NCI-H2107 treated with DMSO at 0.1 percent for 48 hours (cell line): ENCODE measurements at regions not wholly inside any gene's neighbourhood (a gene's known extent, or its start where the extent isn't known, plus 50 kb on each side); places are given as distances from the start of the nearest gene placed in this dataset.
"Not testable (repeated sequence)": the region's sequence is repeated elsewhere in the genome, so short reads cannot be mapped to it uniquely, and the experiment has no call there.

ENCODE experiments used
- DNase-seq: peaks from one replicate; lab custom pipeline; 2025; ENCODE audit not compliant: unreplicated experiment; lab: John Stamatoyannopoulos, UW

DNA sequence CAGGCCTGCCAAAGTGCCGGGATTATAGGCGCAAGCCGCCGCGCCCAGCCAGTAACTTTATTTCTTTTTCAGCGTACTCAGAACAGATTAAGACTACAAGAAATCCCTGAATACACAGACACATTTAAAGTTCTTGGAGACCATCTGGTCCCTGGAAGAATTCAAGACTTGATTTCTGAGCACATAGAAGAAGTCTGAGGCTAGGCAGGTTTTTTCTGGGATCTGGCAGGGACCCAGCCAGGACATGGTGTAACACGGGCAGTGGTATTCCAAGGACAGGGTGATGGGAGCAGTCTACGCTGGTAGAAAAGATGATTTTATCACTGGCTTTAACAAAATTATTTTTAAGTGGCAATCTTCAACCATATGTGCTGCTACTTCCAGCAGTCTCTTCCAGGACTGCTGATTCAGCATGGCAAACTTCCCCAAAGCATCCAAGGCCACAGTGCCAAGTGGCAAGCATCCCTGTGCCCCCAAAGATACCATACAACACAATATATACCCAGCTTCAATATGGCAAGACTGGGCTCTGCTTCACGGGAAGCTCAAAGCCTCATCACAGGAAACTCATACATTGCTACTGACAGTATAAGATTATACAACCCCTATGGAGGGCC lies 105.2 kb upstream of the OR5AK2 start:
- DNase-seq: no peak

- no peak for DNase-seq
These were observed 112.0 kb upstream of the OR5AK2 start for GRCh38 chr11:56876621-56877275.

- DNase-seq: no peak
These were observed 106.7 kb upstream of the OR9G4 start for GRCh38 chr11:56855217-56855616.

DNA sequence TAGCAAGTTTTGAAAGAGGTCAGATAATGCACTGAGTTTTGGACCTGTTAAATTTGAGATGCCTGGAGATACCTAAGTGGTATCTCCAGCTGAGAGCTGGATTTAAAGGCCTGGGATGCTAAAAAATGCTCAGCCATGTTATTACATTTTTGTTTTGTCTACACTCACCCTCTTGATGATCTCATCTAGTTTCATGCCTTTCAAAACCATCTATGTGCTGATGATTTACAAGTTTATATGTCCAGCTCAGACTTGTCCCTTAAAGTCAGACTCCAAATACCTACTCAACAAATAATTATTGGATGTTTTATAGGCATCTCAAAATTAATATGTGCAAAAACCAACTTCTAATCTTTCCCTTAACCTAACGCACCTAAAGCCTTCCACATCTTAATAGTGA lies 103.6 kb upstream of the OR9G4 start:
- no peak for DNase-seq

DNA sequence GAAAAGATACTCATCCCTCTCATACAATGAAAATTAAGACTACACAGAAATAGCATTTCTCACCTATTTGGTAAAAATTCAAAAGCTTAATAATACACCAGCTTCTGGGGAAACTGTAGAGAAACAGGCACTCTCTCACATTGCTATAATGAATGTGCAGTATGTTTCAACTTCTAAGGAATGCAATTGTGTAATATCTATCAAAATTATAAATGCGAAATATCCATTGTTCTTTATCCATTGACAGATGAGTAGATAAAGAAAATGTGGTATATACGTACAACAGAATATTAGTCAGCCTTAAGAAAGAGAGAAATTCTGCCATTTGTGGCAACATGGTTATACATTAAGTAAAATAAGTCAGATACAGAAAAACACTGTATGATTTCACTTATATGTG lies 101.4 kb upstream of the OR9G4 start:
- DNase-seq: no peak

GRCh38 chr11:56849250-56849649 lies 100.8 kb upstream of the OR9G4 start:
- no peak for DNase-seq

DNA sequence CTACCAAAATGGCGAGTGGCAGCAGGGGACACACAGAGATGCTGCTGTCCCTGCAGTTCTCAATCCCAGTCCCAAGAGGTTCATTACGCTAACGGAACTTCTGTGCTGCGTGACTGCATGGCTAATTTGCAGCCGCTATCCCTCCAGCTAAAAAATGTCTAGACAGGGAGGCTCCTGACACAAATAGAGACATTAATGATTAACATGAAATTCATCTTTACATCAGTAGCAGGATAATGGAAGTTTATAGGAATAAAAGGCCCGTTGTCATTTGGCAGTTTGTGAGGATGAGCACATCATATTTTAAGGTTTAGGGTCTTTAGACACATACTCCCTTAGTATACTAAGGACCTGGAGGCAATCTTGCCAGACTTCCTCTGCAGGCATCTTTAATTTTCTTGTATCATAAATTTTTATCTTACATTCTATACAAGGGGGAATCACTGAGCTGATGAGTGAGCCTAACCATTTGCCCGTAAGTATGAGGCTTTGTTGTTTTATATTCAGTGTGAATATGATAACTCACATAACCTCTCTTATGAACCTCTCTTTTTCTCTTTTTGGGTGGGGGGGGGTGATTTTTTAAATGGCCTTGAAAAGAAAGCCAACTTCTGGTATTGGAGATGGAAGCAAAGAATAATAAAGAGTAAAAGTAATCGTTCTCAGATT lies 99.8 kb upstream of the OR9G4 start:
- no peak for DNase-seq

DNA sequence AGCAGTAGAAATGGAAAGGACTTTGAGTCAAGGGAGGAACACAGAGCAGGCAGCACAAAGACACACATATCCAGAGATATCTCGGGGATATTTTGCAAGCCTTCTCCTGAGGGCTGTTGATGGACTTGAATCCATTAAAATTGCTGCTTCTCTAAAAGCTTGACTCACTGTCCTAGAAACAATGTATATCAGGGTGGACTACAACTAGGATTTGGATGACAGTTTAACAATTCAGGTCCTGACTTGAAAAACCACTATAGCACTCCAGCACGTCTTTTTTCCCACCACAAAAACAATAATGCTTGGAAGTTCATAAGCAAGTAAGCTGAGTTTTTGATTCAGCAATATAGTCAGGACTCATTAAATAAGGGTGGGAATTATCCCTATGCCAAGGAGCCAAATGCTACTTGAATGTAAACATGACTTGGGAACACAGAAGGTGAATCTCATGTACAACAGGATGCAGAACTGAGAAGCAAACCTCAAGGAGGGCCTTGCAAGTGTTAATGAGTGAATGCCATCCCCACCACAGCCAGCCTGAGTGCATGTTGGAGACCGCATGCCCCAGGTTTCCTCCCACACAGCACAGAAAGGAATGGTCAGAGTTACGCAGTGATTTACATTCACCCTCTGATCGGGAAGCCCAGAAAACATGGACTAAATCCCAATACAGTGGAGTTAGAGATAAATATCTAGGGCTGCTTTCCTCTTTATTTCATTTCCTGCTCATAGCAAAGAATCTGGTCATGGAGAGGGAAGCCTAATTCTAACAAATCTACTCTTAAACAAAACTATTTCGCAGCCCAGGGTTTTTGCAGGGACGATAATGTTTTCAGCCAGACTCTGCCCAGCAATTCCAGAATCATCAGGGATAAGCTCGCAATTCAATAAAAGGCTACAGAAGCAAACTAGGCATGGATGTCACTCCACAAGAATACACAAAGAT lies 98.4 kb upstream of the OR9G4 start:
- no peak for DNase-seq

DNA sequence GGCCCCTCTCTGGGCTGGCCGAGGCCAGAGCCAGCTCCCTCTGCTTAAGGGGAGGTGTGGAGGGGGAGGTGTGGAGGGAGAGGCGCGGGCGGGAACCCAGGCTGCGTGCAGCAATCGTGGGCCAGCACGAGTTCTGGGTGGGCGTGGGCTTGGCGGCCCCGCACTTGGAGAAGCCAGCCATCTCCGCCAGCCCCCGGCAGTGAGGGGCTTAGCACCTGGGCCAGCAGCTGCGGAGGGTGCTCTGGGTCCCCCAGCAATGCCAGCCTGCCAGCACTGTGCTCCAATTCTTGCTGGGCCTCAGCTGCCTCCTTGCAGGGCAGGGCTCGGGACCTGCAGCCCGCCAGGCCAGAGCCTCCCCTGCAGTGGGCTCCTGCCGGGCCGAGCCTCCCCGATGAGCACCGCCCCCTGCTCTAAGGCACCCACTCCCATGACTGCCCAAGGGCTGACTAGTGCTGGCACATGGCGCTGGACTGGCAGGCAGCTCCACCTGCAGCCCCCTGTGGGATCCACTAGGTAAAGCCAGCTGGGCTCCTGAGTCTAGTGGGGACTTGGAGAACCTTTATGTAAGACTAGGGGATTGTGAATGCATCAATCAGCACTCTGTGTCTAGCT lies 96.7 kb upstream of the OR9G4 start:
- DNase-seq: no peak

DNA sequence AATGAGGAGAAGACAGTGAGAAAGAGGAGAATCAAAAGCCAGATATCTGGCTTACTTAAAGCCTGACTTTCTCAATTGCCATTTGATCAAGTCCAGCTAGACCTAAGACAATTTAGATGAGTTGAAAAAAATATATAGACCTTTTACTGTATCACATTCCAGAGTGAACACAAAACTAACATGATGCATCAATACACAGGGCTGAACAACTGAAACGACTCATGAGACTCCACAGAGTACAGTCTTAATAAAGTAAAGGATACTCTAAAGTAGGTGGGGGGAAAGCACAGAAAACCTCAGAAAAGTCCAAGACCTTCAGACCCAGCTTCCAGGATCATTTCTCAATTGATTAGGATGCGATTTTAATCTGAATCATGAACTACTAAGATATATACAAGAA lies 95.3 kb upstream of the OR9G4 start:
- DNase-seq: no peak

- DNase-seq: no peak
These were observed 94.6 kb upstream of the OR9G4 start for GRCh38 chr11:56842814-56843794.

DNA sequence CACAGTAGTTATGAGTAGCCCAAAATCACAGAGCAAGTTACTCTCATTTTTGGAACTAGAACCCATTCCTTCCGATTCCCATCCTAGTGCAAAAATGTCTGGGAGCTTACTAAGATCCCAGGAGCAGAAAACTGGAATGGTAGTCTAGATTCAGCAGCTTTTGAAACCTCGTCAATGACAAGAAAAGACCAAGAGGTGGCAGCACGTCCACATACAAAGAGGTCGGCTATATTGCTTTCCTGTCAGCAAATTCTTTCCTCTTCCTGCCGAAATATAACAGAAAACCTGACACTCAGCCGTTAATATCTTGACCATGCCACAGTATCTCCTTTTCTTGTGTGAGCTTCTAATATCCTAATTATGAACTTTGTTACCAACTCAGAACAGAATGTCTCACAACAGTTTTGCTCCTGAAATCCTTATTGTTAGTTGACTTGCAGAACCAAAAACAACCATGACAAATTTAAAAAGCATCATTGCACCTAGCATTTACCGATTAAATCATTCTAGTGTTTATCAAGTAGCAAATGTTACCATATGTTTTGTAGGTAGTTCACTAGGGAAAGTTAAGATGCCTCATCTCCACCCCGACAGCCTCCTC lies 92.8 kb upstream of the OR9G4 start:
- DNase-seq: peak; percentile 6

DNA sequence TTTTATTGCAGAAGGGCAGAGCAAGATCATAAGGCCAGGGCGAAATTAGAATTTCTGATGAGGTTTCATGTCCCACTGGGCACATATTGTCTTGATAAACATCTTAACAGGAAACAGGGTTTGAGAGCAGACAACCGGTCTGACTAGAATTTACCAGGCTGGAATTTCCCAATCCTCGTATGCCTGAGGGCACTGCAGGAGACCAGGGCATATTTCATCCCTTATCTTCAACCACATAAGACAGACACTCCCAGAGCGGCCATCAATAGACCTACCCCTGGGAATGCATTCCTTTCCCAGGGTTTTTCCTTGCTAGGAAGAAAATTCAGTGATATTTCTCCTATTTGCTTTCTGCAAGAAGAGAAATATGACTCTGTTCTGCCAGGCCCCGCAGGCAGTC lies 78.9 kb upstream of the OR9G4 start:
- DNase-seq: not testable (repeated sequence)

- DNase-seq: no peak
These were observed 71.4 kb upstream of the OR9G4 start for GRCh38 chr11:56819916-56820315.

DNA sequence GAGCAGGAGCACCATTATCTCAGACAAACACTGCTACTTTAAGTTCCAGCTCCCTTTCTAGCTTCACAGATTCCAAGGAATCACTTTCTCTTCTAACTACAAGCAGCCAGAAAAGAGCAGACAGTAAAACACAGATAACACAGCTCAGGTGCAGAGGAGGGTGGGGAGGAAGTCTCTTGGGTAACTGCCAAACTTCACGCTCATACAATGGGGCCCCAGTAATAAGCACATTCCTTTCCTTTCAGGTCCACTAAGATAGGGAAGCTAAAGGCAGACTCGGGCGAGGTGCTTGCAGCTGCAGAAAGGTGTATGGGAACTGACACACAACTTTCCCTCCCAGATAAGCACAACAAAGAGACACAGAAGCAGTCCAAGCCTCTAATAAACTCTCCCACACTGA lies 69.2 kb upstream of the OR9G4 start:
- no peak for DNase-seq

DNA sequence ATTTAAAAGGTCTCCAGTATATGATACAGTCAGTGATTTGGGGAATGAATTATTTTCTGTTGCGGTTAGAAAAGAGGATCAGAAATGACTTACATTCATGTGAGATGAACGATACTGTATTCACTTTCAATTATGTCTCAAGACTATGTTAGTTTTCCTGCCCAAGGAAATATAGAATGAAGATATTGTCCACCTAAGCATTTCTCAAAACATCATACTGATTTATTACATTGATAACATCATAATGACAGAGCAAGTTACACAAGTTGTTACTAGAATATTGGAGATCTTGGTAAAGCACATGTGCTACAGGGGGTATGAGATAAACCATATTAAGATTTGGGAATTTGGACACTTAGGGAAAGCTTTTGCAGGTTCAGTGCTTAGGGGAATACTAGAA lies 67.8 kb upstream of the OR9G4 start:
- no peak for DNase-seq

GRCh38 chr11:56808326-56808725 lies 59.8 kb upstream of the OR9G4 start:
- DNase-seq: no peak

- no peak for DNase-seq
These were observed 51.3 kb upstream of the OR9G4 start for GRCh38 chr11:56799691-56800210.
